SK-N-MC (cell line): ENCODE measurements at regions not wholly inside any gene's neighbourhood (a gene's known extent, or its start where the extent isn't known, plus 50 kb on each side); places are given as distances from the start of the nearest gene placed in this dataset.
"Not testable (repeated sequence)": the region's sequence is repeated elsewhere in the genome, so short reads cannot be mapped to it uniquely, and the experiment has no call there.

Experiments
- DNase-seq: peaks from one replicate; pipeline ENCODE4 v3.0.0-alpha.2; 2011; ENCODE audit warnings: low read depth, low spot score
- H3K27ac ChIP-seq: fragments of 200-600 bp; sonication (generic); 2 replicates; pipeline ENCODE4 v1.5.1; 2016; ENCODE audit warnings: mixed run types
- H3K36me3 ChIP-seq: fragments of 200-600 bp; sonication (generic); 2 replicates; pipeline ENCODE4 v1.6.1; 2017; ENCODE audit warnings: antibody characterized with exemption, low read length, mixed read lengths; ENCODE audit not compliant: insufficient read depth
- H3K4me3 ChIP-seq: fragments of 200-600 bp; sonication (generic); 2 replicates; pipeline ENCODE4 v1.5.1; 2016
- H3K9ac ChIP-seq: fragments of 200-600 bp; sonication (generic); 2 replicates; pipeline ENCODE4 v1.8.0; 2017; ENCODE audit warnings: mixed run types, mixed read lengths; ENCODE audit not compliant: insufficient read length
- H3K9me3 ChIP-seq: fragments of 200-600 bp; sonication (generic); 2 replicates; pipeline ENCODE4 v1.6.1; 2017; ENCODE audit warnings: low read depth, mild to moderate bottlenecking, antibody characterized with exemption, low read length, moderate library complexity, mixed read lengths
- EZH2 ChIP-seq: fragments of 200-600 bp; sonication (generic); IDR thresholded peaks from one replicate; pipeline ENCODE4 v1.6.1; 2017; ENCODE audit warnings: antibody characterized with exemption
- FOXP2 ChIP-seq: optimal IDR thresholded peaks from 2 replicates; pipeline ENCODE3; 2011; ENCODE audit warnings: mild to moderate bottlenecking, moderate library complexity; ENCODE audit not compliant: insufficient read depth; ENCODE audit errors: extremely low read length, control extremely low read depth
- POLR2AphosphoS5 ChIP-seq: IDR thresholded peaks from 2 replicates; pipeline ENCODE4 v1.6.1; 2012; ENCODE audit warnings: mild to moderate bottlenecking, low read depth, low read length, borderline replicate concordance

DNA sequence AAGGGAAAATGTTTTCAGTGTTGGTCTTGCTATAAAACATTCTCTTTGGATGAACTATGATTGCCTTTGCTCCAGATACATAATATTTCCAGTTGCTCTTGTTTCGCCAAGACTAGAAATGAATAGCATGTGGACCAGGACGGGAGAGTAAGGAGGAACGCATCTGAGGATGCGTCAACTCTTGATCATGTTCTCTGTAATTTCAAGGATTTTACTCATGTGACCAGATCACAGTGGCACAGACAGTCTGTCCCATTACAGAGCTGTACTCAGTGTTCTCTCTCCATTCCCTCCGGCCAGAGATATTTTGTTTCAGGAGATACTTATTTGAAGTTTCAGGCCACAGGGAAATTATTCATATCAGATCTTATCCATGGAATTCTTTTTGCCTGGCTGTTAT lies 266.6 kb downstream of the MID1IP1 start:
- Histone ChIP-seq H3K9ac (no peak overlapping the region), H3K36me3 (no peaks in the 10 kb centered on the region), H3K27ac (no peak overlapping the region), H3K4me3 (no peak overlapping the region), H3K9me3 (no peaks in the 10 kb centered on the region)
- TF ChIP-seq FOXP2 (no peak), EZH2 (no peak), POLR2AphosphoS5 (no peak)
- DNase-seq: no peak

DNA sequence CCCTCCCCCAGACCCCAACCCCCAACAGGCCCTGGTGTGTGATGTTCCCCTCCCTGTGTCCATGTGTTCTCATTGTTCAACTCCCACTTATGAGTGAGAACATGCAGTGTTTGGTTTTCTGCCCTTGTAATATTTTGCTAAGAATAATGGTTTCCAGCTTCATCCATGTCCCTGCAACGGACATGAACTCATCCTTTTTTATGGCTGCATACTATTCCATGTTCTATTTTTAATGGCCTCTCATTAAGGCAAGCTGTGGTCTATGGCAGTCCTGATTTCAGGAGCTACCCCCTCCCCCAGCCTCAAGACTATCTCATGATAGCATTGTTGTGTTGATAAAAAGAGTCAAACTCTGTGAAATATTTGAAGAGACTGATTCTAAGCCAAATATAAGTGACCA lies 267.4 kb downstream of the MID1IP1 start:
- not testable (repeated sequence) for H3K9me3 ChIP-seq, H3K9ac ChIP-seq, DNase-seq, H3K4me3 ChIP-seq, H3K27ac ChIP-seq, H3K36me3 ChIP-seq

DNA sequence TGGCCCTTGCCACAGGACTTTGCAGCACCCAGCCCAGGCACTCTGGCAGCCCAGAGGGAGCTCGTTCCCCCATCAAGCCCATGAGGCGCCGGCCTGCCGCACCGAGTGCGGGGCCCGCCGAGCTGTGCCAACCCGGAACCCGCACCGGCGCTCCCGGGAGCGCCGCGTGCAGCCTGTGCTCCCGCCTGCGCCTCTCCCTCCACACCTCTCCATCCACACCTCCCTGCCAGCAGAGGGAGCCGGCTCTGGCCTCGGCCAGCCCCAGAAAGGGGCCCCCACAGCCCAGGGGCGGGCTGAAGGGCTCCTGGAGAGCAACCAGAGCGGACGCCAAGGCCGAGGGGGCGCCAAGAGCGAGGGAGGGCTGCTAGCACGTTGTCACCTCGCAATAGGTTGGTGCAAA lies 268.8 kb downstream of the MID1IP1 start:
- H3K36me3 ChIP-seq: no peaks in the 10 kb centered on the region
- no peak overlapping the region for H3K9ac ChIP-seq
- H3K4me3 ChIP-seq: no peak overlapping the region
- TF ChIP-seq EZH2 (no peak), POLR2AphosphoS5 (no peak), FOXP2 (no peak)
- no peaks in the 10 kb centered on the region for H3K9me3 ChIP-seq
- no peak for DNase-seq
- H3K27ac ChIP-seq: no peak overlapping the region

DNA sequence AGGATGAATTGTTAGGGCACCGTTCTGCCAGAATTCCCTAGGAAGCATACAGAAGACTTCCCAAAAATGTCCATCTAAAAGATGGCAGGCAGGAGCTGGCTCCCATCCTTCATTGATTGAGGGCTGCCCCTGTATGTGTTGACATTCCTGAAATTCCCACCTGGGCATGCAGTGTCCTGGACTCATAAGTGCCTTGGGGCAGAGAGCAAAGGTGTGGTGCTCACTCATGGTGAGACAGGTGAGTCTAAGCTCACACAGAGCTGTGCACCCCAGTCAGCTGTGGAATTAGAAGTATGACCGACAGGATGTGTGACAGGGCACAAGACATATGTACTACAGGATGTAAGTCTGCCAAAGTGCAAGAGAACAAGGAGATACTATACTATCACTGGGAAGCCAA lies 271.9 kb downstream of the MID1IP1 start:
- Histone ChIP-seq H3K27ac (no peak overlapping the region), H3K9me3 (no peaks in the 10 kb centered on the region), H3K4me3 (no peak overlapping the region), H3K9ac (no peak overlapping the region), H3K36me3 (no peaks in the 10 kb centered on the region)
- TF ChIP-seq POLR2AphosphoS5: no peak
- no peak for TF ChIP-seq FOXP2
- TF ChIP-seq EZH2: no peak
- no peak for DNase-seq

DNA sequence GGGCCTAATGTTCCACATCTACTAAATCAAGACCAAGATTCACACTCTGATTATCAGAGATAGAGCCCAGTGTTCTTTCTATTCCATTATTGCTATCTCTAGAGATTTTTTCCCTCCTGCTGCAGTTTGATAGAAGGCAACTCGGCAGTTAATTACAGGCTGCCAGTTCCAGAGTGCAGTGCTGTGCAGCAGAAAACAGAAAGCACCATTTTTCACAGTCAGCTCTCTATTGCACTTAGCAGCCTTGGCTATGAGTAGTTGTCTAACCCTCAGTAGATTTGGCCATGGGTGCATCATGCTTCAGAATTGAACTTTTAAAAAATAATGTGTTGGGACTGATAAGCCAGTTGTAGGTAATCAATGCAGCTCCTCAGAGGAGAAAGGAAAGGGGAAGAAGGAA lies 295.3 kb downstream of the MID1IP1 start:
- Histone ChIP-seq H3K9me3 (no peaks in the 10 kb centered on the region), H3K4me3 (no peak overlapping the region), H3K27ac (no peak overlapping the region), H3K36me3 (no peaks in the 10 kb centered on the region), H3K9ac (no peak overlapping the region)
- no peak for TF ChIP-seq POLR2AphosphoS5
- TF ChIP-seq FOXP2: no peak
- TF ChIP-seq EZH2: no peak
- DNase-seq: no peak

DNA sequence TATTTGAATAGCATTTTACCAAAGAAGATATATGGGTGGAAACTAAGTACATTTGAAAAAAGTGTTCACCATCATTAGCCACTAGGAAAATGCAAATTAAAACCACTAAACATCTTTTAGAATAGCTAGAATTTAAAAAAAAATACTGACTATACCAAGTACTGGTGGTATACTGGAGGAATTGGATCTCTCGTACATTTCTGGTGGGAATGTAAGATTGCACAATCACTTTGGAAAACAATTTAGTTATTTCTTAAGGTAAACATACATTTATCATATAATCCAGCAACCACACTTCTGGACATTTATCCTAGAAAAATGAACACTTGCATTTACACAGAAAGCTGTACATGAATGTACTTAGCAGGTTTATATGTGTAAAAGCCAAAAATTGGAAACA lies 303.5 kb downstream of the MID1IP1 start:
- no peak overlapping the region for H3K4me3 ChIP-seq
- H3K9ac ChIP-seq: no peak overlapping the region
- H3K27ac ChIP-seq: no peak overlapping the region
- no peak for DNase-seq
- no peak for TF ChIP-seq POLR2AphosphoS5
- TF ChIP-seq EZH2: no peak
- TF ChIP-seq FOXP2: no peak
- no peaks in the 10 kb centered on the region for H3K36me3 ChIP-seq
- no peaks in the 10 kb centered on the region for H3K9me3 ChIP-seq

DNA sequence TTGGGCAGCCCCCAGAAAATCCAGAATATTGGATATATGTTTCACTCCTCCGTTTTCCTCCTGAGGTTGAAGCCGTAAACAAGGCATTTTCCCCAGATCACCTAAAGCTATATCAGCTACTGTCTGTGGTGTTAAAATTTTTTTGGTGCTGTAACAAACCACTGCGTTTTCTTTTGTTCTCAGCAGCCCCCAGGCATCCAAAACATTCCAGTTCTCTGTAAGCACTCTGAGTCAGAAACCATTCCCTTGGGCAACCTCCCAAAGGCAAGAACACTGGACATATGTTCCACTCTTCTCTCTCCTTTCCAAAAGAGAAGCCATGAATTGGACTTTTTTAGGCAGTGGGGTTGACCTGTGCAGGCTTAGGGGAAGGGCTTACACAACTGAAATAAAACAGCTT lies 310.9 kb downstream of the MID1IP1 start:
- no peaks in the 10 kb centered on the region for H3K9me3 ChIP-seq

DNA sequence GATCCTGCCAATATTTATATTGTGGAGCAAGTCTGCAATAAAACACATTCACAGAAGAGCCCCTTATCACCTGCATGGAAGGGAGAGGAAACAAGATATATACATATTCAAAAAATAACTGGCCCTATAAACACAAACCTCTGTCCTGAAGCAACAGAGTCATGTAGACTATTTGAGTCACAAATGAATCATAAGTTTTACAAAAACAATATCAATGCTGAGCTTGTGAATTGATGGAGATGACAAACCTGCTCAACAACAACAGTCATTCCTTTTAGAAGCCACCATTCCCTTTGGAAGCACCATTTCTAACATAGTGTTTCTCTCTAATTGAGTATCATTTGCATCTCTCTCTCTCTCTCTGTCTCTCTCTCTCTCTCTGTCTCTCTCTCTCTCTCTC lies 313.9 kb downstream of the MID1IP1 start:
- Histone ChIP-seq H3K27ac (no peak overlapping the region), H3K9me3 (no peaks in the 10 kb centered on the region), H3K36me3 (no peaks in the 10 kb centered on the region), H3K9ac (no peak overlapping the region), H3K4me3 (no peak overlapping the region)
- no peak for DNase-seq
- no peak for TF ChIP-seq POLR2AphosphoS5
- no peak for TF ChIP-seq FOXP2
- TF ChIP-seq EZH2: no peak

More for the DNA sequence above, 310.9 kb downstream of the MID1IP1 start:
- no peaks in the 10 kb centered on the region for H3K36me3 ChIP-seq
- no peak for TF ChIP-seq FOXP2
- no peak for TF ChIP-seq EZH2
- TF ChIP-seq POLR2AphosphoS5: no peak
- no peak overlapping the region for H3K9ac ChIP-seq
- H3K4me3 ChIP-seq: no peak overlapping the region
- DNase-seq: no peak
- H3K27ac ChIP-seq: no peak overlapping the region

DNA sequence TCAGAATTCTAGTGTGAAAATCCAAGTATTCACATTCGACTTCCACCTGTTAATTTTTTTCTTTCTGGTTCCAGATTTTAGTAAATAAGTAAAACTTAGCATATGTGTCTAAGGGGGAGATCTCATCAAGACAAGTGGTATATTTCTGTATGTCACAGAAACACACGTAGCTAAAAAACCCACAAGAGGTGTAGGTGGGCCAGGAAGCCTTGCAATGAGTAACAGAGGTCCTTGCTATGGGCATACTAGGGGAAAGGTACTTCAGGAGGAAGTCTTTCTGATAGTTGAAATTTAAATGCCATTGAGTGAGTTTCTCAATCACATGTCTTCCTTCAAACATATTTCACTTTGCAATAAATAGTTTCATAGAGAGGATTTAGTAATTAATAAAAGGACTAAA lies 315.8 kb downstream of the MID1IP1 start:
- H3K27ac ChIP-seq: no peak overlapping the region
- H3K4me3 ChIP-seq: no peak overlapping the region
- DNase-seq: no peak
- no peaks in the 10 kb centered on the region for H3K9me3 ChIP-seq
- H3K36me3 ChIP-seq: no peaks in the 10 kb centered on the region
- no peak overlapping the region for H3K9ac ChIP-seq
- TF ChIP-seq EZH2: no peak

DNA sequence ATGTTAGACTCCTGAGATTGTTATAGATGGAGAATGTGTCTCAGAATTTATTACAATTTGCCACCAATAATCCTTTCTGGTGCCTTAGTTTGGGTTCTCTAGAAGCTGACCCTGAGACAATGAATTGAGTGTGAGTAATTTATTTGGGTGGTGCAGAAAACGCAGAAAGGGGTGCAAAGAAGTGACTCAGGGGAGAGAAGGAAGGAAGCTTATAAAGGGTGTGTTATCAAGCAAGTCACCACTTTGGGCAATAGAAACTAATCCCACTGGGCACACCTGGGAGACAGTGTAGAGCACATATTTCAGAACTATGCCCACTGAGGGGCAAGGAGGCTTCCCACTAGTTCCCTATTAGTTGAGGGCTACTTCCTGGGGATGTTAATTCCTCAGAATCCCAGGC lies 320.6 kb downstream of the MID1IP1 start:
- Histone ChIP-seq H3K27ac (no peak overlapping the region), H3K9me3 (no peaks in the 10 kb centered on the region), H3K9ac (no peak overlapping the region), H3K36me3 (no peaks in the 10 kb centered on the region), H3K4me3 (no peak overlapping the region)
- no peak for TF ChIP-seq FOXP2
- no peak for TF ChIP-seq EZH2
- TF ChIP-seq POLR2AphosphoS5: no peak
- no peak for DNase-seq
